GM10266 (cell line): ENCODE measurements at regions not wholly inside any gene's neighbourhood (a gene's known extent, or its start where the extent isn't known, plus 50 kb on each side); places are given as distances from the start of the nearest gene placed in this dataset.

Source experiments
- DNase-seq: peaks from one replicate; pipeline ENCODE4 v3.0.0; 2012; ENCODE audit errors: extremely low spot score
- CTCF ChIP-seq: IDR thresholded peaks from 2 replicates; pipeline ENCODE4 v1.5.1; 2012; ENCODE audit warnings: mild to moderate bottlenecking, low read depth; ENCODE audit not compliant: control insufficient read depth, insufficient read depth; ENCODE audit errors: missing control alignments

DNA sequence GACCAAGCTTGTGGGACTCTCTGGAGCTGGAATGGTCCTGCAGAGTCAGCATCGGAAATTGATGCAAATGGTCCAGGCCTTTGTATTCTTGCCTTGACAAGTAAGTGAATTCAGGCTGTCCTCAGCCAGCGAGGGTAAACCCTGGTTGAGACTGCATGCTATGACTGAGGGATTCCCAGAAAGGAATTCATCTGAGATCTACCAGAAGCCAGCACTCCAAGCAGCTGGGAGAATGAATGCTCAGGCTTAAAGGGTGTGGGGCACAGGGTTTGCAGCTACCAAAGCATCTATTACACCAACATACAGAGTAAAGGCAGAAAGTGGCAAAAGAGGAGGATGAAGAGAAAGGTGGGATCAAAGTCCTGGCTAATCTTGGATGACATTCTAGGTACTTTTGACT, 257.0 kb upstream of the LYPLAL1 start:
- DNase-seq, result no peak
- TF ChIP-seq CTCF, result no peak

GRCh38 chr1:218917656-218918055, 256.0 kb upstream of the LYPLAL1 start:
- no peak for TF ChIP-seq CTCF
- no peak for DNase-seq

DNA sequence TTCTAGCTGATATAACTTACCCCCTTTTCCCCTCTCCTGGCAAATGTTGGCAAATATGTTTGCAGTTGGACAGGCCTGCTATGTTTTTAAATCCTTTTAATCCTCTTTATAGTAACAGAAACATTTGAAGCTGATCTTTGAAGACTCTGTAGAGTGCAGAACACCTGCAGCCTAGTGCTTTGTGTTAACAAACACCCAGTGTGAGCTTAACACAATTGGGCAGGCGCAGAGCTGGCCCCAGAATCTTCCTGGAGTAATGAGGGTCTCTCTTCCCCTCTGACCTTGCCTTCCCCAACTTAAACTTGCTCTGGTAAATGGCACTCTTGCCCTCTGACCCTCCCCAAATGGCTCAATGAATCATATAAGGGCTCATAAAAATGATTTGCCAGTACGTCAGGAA, 247.9 kb upstream of the LYPLAL1 start:
- no peak for TF ChIP-seq CTCF
- DNase-seq, result no peak

DNA sequence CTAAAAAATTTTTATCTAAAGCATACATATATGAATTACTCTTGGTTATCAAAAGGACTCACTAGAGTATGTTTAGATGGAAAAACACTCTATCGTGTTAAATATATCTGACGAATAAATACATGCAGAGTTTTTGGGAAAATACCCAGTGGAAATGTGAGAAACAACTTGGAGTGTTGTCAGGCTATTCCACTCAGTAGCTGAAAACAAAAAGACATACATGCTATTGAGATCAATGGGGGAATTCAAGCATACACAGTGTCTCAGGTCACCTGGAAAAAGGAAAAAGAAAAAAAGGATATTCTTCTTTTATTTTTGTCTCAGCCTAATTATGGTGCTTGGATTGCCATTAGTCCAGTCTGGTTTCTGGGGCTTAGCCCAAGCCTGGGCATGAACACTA, 247.0 kb upstream of the LYPLAL1 start:
- no peak for DNase-seq
- no peak for TF ChIP-seq CTCF

- no peak for DNase-seq
- no peak for TF ChIP-seq CTCF
These were observed 243.7 kb upstream of the LYPLAL1 start for GRCh38 chr1:218930000-218930399.

DNA sequence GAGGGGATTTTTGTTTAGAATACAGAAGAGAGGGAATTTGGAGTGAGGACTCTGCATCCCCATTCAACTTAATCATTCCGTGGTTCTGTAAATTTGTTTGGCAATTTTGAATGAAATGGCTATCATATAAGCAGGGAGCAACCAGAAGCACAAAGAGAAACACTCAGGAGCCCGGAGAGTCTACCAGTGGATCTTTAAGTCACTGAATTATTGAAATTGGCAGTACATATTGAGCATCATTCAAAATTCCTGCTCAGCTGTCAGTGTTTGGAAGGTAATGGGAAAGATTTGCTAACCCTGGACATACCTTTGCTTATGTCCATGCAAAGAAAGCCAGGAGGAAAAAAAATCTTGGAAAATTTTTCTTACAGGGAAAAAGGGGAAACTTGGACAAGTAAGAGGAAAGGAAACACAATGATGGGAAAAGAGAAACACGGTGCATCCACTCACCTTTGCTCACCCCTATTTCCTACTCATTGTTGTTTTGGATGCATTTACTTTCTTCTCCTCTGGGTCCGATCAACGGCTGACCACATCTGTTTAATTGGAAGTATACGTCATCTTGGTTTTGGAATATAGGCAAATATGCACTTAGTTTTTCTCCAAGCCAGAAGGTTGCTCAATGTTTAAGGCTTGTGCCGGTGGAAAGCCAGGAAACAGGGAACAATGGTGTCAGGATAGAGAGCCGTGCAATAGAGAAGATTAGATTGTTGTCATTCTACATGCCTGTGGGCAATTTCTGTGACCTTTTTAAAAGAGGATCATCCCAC, 243.0 kb upstream of the LYPLAL1 start:
- no peak for TF ChIP-seq CTCF
- no peak for DNase-seq

GRCh38 chr1:218931324-218931723, 242.4 kb upstream of the LYPLAL1 start:
- no peak for TF ChIP-seq CTCF
- no peak for DNase-seq
